Left ventricle myocardium superior (tissue), 1 donor: ENCODE measurements at regions not wholly inside any gene's neighbourhood (a gene's known extent, or its start where the extent isn't known, plus 50 kb on each side); places are given as distances from the start of the nearest gene placed in this dataset.
A peak's percentile ranks its signal among the peaks of the same experiment; 100 is the strongest.
"Not testable (repeated sequence)": the region's sequence is repeated elsewhere in the genome, so short reads cannot be mapped to it uniquely, and the experiment has no call there.

Experiments used
- ATAC-seq: fragments of 200-7000 bp; cut with Tn5 transposase; one replicate; pipeline ENCODE4 v1.9.1; 2020; ENCODE audit warnings: mild to moderate bottlenecking, moderate library complexity
- DNase-seq: peaks from one replicate; pipeline ENCODE4 v3.0.0-alpha.2; 2020
- intact Hi-C: fragments of 100-400 bp; cut with micrococcal nuclease; formaldehyde crosslinking; loops from one replicate; pipeline ENCODE4 v1.11.0; 2022
- donor health status: DM: no; HTN: yes; CAD: no; lungs with severe emphysema.

DNA sequence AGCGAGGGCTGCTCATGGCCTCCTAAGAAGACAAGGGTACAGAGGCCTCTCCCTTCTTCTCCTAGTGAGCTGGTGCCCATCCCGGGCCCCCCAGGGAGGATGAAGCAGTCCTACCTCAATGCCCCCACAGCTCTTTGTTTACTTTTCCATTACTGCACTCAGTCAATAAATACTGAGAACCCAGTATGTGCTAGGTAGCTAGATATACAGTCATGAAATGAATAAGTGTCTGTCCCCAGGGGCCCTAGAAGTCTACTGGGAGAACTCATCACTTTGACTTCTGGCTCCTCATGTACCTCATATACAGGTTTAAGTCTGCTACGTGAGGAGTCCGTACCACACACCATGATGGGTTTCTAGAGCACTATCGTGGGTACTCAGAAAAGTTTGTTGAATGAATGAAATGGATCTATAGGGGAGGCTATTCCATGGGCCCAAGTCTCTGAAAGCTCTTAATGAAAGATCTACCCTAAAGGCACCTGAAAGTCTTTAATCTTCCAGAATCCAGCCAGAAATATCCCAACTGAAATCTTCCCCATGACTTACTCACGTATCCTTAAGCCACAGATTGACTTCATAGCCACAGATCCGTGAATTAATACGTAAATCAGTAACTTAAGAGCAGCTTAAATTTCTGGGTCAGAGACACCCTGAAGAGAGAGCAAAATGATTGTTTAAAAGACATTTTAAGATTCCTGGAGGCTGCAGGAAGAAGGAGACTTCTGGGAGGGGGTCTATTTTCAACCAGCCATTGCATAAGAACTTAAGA is 51.6 kb upstream of the POMP start:
- DNase-seq = no peak
- intact Hi-C loops = no loop called here
- no peak for ATAC-seq

DNA sequence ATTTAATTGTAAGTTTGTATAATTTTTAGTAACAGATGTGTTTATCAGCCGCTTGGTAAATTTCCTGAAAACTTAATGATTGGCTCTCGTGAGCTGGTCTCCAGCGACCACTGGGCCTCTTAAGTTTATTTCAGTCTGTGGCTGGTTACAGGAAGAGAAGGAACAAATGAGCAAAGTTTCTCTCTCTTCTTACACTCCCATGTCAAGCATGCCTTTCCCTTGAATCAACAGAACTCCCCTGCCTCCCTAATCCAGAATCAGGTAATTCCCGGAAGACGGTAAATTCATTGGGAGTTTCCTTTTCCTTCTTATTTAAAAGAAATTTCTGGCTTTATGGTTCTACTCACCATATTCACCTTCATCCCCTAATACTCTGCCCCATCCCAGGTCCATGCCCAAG is 52.5 kb upstream of the POMP start:
- intact Hi-C loops = no loop called here
- no peak for ATAC-seq

DNA sequence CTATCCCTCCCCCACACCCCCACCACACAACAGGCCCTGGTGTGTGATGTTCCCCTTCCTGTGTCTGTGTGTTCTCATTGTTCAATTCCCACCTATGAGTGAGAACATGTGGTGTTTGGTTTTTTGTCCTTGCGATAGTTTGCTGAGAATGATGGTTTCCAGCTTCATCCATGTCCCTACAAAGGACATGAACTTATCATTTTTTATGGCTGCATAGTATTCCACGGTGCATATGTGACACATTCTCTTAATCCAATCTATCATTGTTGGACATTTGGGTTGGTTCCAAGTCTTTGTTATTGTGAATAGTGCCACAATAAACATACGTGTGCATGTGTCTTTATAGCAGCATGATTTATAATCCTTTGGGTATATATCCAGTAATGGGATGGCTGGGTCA is 53.8 kb upstream of the POMP start:
- DNase-seq, ATAC-seq, intact Hi-C loops: not testable (repeated sequence)

More for the DNA sequence above, 52.5 kb upstream of the POMP start:
- DNase-seq = no peak

DNA sequence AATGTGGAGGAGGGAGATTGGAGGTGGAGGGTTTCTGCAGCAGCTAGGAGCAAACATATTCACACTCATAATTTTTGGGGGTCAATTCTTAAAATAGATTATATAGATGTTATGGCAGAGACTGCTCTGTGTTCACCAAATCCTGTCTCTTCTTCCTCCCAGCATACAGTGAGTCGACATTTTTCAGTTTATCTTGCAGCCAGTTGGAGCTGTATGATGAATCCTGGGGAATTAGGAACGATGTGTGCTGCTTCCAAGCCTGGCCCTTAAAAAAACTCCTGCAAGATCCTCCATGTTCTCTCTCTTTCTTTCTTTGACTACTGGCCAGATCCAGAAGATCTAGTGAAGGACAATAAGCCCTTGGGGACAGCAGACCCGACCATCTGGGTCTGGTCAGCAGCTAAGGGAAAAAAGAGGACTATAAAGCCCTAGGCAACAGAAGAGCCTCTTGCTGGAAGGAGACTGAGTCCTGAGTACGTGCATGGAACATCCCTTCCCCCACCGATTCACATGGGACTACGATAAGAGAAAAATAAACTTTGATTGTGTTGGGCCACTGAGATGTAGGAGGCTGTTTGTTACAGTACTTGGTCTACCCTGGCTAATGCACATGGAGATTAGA is 55.8 kb upstream of the POMP start:
- peak; percentile 87 for ATAC-seq
- DNase-seq = no peak
- intact Hi-C loops = no loop called here

DNA sequence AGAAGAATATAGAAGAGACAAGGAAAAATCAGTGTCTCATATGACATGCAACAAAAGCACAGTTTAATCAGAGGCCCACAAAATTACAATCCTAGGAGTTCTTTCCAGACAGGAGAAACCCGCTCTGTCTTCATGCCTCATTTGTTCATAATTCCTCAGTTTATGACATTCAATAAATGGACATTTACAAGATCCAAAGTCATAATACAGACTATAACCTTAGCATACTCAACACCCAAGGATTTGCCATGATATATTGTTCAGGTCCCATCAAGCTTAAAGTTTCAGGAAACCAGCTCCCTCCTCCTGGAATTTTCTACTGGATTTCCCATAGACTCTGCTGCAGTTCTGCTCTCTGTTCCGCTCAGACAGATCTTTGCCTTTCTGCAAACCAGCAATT is 56.4 kb upstream of the POMP start:
- DNase-seq (no peak), ATAC-seq (no peak)
- intact Hi-C loops = no loop called here

DNA sequence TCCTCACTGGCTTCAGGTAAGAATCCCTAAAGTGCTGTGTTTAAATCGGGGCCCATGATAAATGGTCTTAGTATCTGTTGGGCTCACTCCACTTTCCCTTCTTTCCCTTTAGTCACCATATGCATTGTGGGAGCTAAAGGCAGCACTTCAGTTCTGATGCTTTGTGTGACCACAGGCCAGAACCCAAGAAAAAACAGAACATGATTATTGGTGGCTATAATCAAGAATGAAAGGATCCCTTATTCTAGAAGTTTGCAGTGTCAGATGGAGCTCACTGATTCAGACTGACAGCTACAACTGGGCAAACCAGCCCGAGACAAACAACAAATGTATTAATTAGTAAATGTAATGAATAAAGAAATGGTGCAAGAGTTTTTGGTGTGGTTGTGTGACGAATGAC is 57.3 kb upstream of the POMP start:
- ATAC-seq (no peak), DNase-seq (no peak)
- intact Hi-C loops = no loop called here

DNA sequence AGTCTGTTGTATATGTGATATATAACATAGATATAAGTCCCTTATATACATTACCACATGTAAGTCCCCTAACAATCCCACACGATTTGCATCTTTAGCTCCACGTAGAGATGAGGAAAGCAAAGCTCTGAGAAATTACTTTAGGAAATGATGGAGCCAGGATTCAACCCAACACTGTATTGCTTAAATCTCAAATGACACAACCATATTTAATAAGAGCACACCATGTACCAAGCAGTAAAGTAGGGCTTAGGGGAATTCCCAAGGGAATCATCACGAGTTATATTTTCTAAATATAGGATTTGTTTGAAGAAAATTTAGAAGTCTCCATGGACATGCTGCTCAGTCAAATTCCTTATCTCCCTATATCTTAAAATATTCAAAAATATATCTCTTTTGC is 61.3 kb upstream of the POMP start:
- ATAC-seq = peak; percentile 43
- no peak for DNase-seq
- intact Hi-C loops = no loop called here

DNA sequence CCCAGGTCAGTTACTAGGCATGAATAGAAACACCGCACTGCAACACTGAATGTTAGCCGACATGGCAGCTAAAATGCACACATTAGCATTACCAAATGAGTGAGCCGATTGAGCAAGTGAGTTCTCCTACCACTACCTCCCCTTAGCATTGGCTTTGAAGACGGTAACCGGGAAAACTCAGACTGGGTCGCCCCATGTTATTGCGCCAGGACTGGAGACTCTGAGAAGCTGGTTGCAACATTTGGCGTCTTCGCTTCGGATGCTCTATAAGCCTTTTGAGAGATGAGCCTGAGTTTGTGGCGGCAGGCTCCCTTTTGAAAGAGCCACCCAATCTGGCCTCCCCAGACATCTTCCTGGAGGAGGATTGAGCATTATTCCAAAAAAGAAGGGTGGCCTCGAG is 68.5 kb upstream of the POMP start:
- ATAC-seq (no peak), DNase-seq (no peak)
- intact Hi-C loops = no loop called here

DNA sequence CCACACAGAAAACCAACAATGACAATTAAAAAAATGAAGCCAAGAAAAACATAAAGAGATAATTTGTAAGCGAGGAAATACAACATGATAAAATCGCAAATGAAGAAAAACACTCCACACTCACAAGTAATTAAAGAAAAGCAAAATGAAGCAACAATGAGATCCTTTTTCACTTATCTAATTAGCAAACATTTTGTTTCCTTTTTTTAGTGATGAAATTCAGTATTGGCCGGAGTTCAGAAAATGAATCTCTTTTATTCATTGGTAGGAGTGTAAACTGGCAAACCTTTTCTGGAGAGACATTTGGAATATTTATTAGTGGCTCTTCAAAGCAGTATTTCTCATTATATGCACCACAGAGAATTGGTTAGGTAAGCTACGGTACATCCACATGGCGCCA is 70.6 kb upstream of the POMP start:
- ATAC-seq (no peak), DNase-seq (no peak)
- intact Hi-C loops = no loop called here

DNA sequence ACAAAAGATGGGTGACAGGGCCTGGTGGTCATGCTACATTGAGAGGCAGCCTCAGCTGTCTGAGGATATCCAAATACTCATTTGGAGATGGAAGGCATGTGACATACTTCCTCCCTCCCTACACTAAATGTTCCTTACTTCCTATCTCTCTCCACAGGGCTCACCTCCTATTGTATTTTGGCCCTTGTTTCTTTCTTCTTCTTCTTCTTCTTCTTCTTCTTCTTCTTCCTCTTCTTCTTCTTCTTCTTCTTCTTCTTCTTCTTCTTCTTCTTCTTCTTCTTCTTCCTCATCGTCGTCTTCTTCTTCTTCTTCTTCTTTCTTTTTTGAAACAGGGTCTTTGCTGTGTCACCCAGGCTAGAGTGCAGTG is 71.8 kb upstream of the POMP start:
- intact Hi-C loops = no loop called here
- DNase-seq = no peak
- no peak for ATAC-seq

DNA sequence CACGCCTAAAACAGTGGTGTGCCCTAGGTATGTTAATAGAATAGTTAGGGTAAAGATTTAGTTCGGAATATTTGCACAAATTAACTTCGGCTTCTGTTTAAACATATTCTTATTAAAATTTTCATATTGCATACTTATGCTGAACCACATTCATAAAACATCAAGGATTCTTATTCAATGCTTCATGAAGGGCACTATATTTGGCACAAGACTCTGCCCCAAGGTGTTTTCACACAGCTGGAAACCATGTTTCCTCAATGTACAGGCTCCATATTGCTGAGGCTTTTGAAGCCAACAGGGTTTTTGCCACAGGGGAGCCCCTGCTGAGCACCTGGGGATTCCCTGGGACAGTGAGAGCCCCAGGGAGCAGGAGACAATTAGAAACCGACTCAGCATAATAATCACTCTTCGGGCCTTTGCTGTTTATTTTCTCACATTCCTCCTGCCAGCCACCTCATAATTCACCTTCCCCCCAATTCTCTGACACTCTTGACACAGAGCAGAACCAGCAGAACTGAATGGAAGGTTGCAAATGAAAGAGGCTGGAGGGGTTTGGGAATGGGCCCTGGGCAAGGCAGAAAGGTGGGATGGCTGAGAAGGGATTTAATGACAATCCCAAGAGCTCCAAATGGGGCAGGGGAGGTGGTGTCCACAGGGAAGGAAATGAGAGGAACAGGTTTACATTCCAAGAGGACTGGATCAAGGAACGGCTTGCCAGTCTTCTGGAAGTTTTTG is 72.3 kb upstream of the POMP start:
- no peak for ATAC-seq
- intact Hi-C loops = no loop called here

DNA sequence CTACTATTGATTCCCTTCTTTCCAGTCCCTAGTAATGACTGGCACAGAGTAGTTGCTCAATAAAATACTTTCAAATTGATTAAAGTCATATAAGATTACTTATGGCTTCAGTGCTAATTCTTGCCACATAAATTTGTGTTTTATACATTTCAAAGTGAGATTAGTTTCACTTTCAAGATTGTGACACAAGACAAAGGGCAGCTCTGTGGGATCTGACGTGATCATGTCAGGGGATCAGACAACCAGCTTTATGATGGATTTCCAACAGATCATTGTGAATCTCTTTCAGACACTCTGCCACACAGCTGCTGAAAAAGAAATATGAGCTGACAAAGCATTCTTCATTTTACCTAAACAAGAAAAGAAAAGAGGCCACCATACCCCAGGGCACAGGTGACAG is 73.4 kb upstream of the POMP start:
- no peak for DNase-seq
- ATAC-seq = no peak
- intact Hi-C loops = no loop called here

More for the DNA sequence above, 72.3 kb upstream of the POMP start:
- DNase-seq = no peak

DNA sequence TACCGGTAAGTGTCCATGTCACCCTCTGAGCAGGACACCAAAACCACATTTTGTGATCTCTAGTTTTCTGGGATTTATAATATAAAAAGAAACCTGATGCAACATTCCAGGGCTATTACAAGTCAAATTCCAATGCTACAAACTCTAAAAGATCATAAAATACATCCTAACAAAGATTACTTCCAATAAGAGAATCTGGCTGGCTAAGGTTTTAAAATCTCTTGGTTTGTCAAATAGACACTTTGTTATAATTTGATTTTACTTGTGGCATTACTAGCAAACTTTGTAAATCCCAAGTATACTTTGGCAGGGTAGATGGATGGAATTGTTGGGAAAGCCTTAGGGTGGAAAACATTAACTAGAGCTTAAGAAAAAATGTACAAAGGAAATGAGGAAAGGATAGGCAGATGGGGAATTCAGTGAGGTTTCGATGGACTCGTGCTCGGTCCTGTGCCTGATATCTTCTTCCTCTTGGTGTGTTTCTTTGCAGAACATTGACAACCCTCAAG is 74.0 kb upstream of the POMP start:
- ATAC-seq (no peak), DNase-seq (no peak)
- intact Hi-C loops = no loop called here

DNA sequence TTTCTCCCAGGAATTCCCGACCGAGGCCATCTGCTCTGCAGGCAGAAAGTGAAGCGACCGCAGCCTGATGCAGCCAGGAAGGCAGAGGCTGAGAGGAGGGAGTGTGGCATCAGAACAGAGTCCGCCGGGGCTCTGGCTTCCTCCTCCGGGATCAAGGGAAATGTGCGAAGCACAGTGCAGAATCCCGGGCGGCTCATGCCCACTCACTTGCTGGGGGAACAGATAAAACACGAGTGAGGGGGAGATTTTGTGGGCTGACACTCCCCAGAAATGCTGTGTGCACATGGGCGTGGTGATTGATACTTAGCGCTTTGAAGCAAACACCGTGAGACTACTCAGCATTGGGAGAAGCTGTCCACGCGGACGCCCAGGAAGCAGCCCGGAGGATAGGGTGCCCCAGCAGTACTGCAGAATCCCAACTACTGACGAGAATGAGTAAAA is 75.3 kb upstream of the POMP start:
- ATAC-seq (no peak), DNase-seq (no peak)
- intact Hi-C loops = no loop called here

DNA sequence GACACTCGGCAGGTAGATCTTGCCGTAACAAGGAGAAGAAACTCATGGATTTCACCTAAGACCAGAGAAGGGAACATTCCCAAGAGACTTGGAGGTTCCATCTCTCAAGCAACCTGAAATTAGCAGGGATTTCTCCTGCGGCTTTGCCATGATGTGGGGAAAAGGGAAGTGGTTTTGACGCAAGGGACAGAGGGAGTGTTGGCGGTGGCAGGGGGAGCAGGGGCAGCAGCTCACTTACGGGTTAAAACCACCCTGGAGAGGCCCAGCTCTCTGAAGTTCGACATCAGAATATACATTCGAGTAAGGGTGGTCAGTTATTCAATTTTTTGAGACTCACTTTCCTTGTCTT is 76.1 kb upstream of the POMP start:
- no peak for ATAC-seq
- DNase-seq = no peak
- intact Hi-C loops = no loop called here

DNA sequence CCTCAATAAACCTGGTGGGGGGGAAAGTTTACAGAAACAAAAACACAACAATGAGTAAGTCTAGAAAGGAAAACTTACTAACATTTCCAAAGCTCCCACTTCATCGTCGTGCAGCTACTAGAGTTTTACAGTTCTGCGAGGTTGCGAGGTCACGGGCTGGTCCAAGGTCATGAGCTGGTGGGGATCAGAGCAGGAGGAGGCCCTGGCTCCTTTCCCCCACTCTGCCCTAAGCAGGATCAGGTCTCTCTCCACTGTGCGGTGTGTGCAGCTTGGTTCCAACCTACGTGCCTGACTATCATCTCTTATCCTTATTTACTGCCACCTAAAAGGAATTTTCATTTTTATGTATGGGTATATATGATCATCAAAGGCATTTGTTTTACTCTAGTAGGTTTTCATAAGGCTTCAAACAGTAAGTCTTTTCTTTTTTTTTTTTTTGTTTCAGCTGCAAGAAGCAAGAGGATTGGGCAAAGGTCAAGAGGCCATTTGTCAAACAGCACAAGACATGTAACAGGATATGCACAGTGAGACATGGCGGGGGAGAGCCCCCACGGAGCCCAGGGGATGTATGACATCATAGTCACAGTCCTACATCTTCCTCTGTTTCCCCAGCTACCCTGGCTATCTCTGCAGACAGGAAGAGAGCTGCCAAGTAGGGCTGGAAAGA is 76.6 kb upstream of the POMP start:
- ATAC-seq (no peak), DNase-seq (no peak)
- intact Hi-C loops = no loop called here

DNA sequence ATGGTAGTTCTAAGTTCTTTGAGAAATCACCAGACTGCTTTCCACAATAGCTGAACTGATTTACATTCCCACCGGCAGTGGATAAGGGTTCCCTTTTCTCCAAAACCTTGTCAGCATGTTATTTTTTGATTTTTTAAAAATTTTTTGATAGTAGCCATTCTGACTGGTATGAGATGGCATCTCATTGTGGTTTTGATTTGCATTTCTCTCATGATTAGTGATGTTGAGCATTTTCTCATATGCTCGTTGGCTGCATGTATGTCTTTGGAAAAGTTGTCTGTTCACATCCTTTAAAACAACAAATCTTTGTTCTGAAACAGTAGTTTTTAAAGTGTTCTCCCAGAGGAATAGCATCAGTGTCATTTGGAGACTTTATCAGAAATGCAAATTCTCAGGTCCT is 77.5 kb upstream of the POMP start:
- no peak for ATAC-seq
- DNase-seq = no peak
- intact Hi-C loops = no loop called here

DNA sequence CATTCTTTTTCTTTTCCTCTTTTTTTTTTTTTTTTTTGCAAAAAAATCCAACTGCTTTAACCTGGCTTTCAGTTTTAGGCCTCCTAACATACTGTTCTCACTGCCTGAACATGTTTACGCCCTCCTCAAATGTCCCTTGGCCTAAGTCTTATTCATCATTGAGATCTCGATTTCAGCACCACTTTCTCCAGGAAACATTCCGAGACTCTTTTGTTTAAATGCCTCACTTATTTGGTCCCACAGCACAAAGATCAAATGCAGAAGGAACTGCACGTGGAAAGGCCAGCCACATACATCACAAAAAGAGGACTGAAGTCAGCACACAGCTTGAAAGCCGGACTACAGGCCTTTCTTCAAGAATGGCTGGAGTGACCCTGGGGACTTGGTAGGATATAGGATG is 79.2 kb upstream of the POMP start:
- ATAC-seq = no peak
- DNase-seq = no peak
- intact Hi-C loops = no loop called here

DNA sequence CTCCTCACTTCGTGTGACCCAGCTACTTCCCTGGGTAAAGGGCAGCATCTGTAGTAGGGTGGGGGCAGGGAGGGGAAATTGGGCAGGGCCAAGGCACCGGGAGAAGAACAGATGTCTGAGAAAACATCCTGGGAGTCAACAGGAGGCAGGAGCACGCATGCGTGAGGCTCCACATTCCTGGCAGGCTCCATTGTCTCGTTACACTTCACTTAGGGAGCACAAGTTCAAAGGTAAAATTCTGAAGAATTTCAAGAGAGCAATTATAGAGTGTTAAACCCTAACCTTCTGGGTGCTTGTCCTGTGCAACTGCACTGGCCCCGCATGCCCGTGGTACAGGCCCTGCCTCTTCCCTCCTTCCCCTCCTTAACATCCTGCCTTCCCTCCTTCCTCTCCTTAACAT is 79.6 kb upstream of the POMP start:
- ATAC-seq (no peak), DNase-seq (no peak)
- intact Hi-C loops = no loop called here

DNA sequence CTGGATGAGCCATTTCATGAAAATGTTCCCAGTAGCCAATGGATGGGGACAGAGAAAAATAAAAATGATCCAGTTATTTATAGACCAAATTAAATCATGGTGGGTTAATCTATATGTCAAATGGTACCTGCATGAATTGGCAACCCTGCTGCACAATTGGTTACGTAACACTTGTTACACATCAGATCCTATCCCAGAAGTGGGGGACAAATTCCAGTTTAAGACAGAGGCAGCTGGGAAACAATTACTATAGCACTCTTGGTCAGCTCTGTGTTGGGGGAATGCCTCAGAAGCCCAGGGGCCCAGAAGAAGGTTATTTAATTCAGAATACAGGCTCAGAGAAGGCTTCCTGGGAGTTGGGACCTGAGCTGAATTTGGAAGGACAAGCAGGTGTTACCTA is 81.1 kb upstream of the FLT1 start:
- ATAC-seq (no peak), DNase-seq (no peak)

More for the DNA sequence above, 81.1 kb upstream of the FLT1 start:
- intact Hi-C loops = no loop called here
